GM23248 (cell line): ENCODE measurements at regions not wholly inside any gene's neighbourhood (a gene's known extent, or its start where the extent isn't known, plus 50 kb on each side); places are given as distances from the start of the nearest gene placed in this dataset.

Experiments
- EZH2 ChIP-seq: fragments of 200-600 bp; sonication (generic); IDR thresholded peaks from 2 replicates; pipeline ENCODE4 v1.6.1; 2018; ENCODE audit warnings: antibody characterized with exemption, mild to moderate bottlenecking; ENCODE audit not compliant: insufficient read depth, poor library complexity, severe bottlenecking
- EZH2phosphoT487 ChIP-seq: fragments of 200-600 bp; sonication (generic); IDR thresholded peaks from 2 replicates; pipeline ENCODE4 v1.6.1; 2018; ENCODE audit warnings: antibody characterized with exemption, moderate library complexity, mild to moderate bottlenecking, low read depth; ENCODE audit not compliant: insufficient read depth

GRCh38 chr2:147649286-147649685 lies 195.5 kb upstream of the ACVR2A start:
- TF ChIP-seq EZH2, result no peak
- no peak for TF ChIP-seq EZH2phosphoT487
